Glutamatergic neuron (in vitro differentiated cells): ENCODE measurements at regions not wholly inside any gene's neighbourhood (a gene's known extent, or its start where the extent isn't known, plus 50 kb on each side); places are given as distances from the start of the nearest gene placed in this dataset.

Experiments used
- DNase-seq: peaks from one replicate; pipeline ENCODE4 v3.0.0; 2022
- H3K27ac Mint-ChIP-seq: one replicate; pipeline ENCODE4 v1.8.0; 2020; ENCODE audit warnings: mild to moderate bottlenecking, mixed read lengths, inconsistent platforms; ENCODE audit not compliant: unreplicated experiment
- H3K27me3 Mint-ChIP-seq: one replicate; pipeline ENCODE4 v1.8.0; 2020; ENCODE audit warnings: mild to moderate bottlenecking, moderate library complexity, mixed read lengths, inconsistent platforms; ENCODE audit not compliant: unreplicated experiment
- H3K36me3 Mint-ChIP-seq: one replicate; pipeline ENCODE4 v1.8.0; 2020; ENCODE audit warnings: mild to moderate bottlenecking, mixed read lengths, inconsistent platforms; ENCODE audit not compliant: unreplicated experiment
- H3K4me1 Mint-ChIP-seq: one replicate; pipeline ENCODE4 v1.8.0; 2020; ENCODE audit warnings: mild to moderate bottlenecking, low read depth, mixed read lengths, inconsistent platforms; ENCODE audit not compliant: unreplicated experiment
- H3K4me3 Mint-ChIP-seq: one replicate; pipeline ENCODE4 v1.8.0; 2020; ENCODE audit warnings: mild to moderate bottlenecking, mixed read lengths, inconsistent platforms; ENCODE audit not compliant: unreplicated experiment
- H3K9me3 Mint-ChIP-seq: one replicate; pipeline ENCODE4 v1.8.0; 2020; ENCODE audit warnings: mild to moderate bottlenecking, moderate library complexity, mixed read lengths, inconsistent platforms; ENCODE audit not compliant: unreplicated experiment
- TF ChIP-seq, protein P1 (sequence below): fragments of 200-600 bp; sonication (generic); IDR thresholded peaks from one replicate; pipeline ENCODE4 v1.5.0; 2021; ENCODE audit not compliant: partially characterized antibody, unreplicated experiment

- peaks cover 2% of the 10 kb centered on the region for H3K27me3 Mint-ChIP-seq
- H3K9me3 Mint-ChIP-seq: no peaks in the 10 kb centered on the region
- TF ChIP-seq, protein P1, sequence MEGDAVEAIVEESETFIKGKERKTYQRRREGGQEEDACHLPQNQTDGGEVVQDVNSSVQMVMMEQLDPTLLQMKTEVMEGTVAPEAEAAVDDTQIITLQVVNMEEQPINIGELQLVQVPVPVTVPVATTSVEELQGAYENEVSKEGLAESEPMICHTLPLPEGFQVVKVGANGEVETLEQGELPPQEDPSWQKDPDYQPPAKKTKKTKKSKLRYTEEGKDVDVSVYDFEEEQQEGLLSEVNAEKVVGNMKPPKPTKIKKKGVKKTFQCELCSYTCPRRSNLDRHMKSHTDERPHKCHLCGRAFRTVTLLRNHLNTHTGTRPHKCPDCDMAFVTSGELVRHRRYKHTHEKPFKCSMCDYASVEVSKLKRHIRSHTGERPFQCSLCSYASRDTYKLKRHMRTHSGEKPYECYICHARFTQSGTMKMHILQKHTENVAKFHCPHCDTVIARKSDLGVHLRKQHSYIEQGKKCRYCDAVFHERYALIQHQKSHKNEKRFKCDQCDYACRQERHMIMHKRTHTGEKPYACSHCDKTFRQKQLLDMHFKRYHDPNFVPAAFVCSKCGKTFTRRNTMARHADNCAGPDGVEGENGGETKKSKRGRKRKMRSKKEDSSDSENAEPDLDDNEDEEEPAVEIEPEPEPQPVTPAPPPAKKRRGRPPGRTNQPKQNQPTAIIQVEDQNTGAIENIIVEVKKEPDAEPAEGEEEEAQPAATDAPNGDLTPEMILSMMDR: no peak
- no peaks in the 10 kb centered on the region for H3K36me3 Mint-ChIP-seq
- H3K4me3 Mint-ChIP-seq: no peak overlapping the region
- no peak overlapping the region for H3K27ac Mint-ChIP-seq
- DNase-seq: no peak
- peaks cover 25% of the 10 kb centered on the region for H3K4me1 Mint-ChIP-seq
Measured at GRCh38 chr11:97860237-97860636, 1160.5 kb upstream of the CNTN5 start.

DNA sequence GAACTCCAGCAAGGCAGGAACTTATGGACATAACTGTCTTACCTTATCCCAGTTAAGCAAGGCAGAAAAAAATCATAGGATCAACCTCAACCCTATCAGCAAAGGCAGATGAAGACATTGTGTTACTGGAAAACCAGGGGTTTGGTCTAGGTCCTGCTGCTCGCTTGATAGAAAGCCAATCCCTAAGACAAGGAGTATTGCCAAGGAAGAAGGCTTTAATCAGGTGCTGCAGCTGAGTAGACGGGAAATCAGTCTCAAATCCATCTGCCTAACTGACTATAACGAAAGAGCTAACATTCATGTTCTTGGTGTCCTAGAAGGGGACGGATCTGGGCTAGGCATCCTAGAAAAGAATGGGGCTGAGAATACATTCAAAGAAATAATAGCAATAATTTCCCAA lies 1158.7 kb upstream of the CNTN5 start:
- Mint-ChIP-seq H3K27ac (no peak overlapping the region), H3K27me3 (no peaks in the 10 kb centered on the region), H3K4me3 (no peak overlapping the region), H3K9me3 (no peaks in the 10 kb centered on the region), H3K36me3 (no peaks in the 10 kb centered on the region), H3K4me1 (peaks cover 14% of the 10 kb centered on the region)
- TF ChIP-seq, protein P1: no peak
- DNase-seq: no peak

DNA sequence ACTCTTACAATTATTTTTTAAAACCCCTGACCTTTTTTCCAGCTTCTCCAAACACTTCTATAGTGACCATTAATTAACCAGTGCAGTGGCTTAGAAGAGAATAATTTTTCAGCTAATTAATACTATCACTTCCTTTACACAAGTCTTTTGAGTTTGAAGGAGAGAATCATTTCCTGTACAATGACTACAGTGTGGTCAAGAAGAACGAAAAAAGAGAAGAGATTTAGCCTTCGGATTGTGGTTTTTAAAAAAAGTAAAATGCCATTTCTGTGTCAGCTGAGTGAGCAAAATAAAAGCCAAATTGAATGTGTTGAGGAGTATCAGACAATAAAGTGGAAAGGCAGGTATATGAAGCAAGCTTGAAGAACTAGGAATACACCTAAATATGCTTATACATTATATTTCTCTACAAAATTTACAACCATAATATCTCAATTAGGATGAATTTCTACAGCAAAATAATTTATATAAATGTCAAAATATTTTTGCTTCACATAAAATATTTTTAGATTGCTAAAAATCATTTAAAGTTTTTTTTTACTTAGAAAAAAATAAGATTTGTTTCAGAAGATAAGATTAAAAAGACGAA lies 1155.2 kb upstream of the CNTN5 start:
- DNase-seq: no peak
- H3K27ac Mint-ChIP-seq: no peak overlapping the region
- no peaks in the 10 kb centered on the region for H3K36me3 Mint-ChIP-seq
- no peaks in the 10 kb centered on the region for H3K9me3 Mint-ChIP-seq
- H3K4me1 Mint-ChIP-seq: no peaks in the 10 kb centered on the region
- TF ChIP-seq, protein P1: no peak
- H3K27me3 Mint-ChIP-seq: no peaks in the 10 kb centered on the region
- H3K4me3 Mint-ChIP-seq: no peak overlapping the region

GRCh38 chr11:97871816-97872215 lies 1148.9 kb upstream of the CNTN5 start:
- no peaks in the 10 kb centered on the region for H3K27me3 Mint-ChIP-seq
- no peaks in the 10 kb centered on the region for H3K9me3 Mint-ChIP-seq
- no peaks in the 10 kb centered on the region for H3K36me3 Mint-ChIP-seq
- H3K4me1 Mint-ChIP-seq: no peaks in the 10 kb centered on the region
- TF ChIP-seq, protein P1: no peak
- no peak overlapping the region for H3K4me3 Mint-ChIP-seq
- H3K27ac Mint-ChIP-seq: no peak overlapping the region
- no peak for DNase-seq

GRCh38 chr11:97880209-97880608 lies 1140.5 kb upstream of the CNTN5 start:
- Mint-ChIP-seq H3K27ac (no peak overlapping the region), H3K36me3 (no peaks in the 10 kb centered on the region)

More at GRCh38 chr11:97880209-97880608, 1140.5 kb upstream of the CNTN5 start:
- DNase-seq: no peak
- H3K4me1 Mint-ChIP-seq: no peaks in the 10 kb centered on the region
- H3K27me3 Mint-ChIP-seq: no peaks in the 10 kb centered on the region
- H3K4me3 Mint-ChIP-seq: no peak overlapping the region
- peaks cover 2% of the 10 kb centered on the region for H3K9me3 Mint-ChIP-seq
- TF ChIP-seq, protein P1: no peak
